Uterus (tissue), 3 donors: ENCODE measurements at regions not wholly inside any gene's neighbourhood (a gene's known extent, or its start where the extent isn't known, plus 50 kb on each side); places are given as distances from the start of the nearest gene placed in this dataset.

Source experiments
- DNase-seq, 2 donors: peaks; one replicate each; pipeline ENCODE4 v3.0.0-alpha.2; 2019 to 2020
- H3K27ac ChIP-seq, 2 donors: fragments of 200-600 bp; sonication (generic); 1 replicate in 1 of 2; 2 replicates in 1 of 2; pipeline ENCODE4 v1.5.1; 2016 to 2018
- H3K27me3 ChIP-seq, 2 donors: fragments of 200-600 bp; sonication (generic); one replicate each; pipeline ENCODE4 v1.5.1; 2018 to 2019; ENCODE audit warnings: control low read depth in 1 of 2
- H3K36me3 ChIP-seq, 2 donors: fragments of 200-600 bp; sonication (generic); one replicate each; pipeline ENCODE4 v1.5.1; 2019; ENCODE audit warnings: control low read depth in 1 of 2
- H3K4me1 ChIP-seq, 2 donors: fragments of 200-600 bp; sonication (generic); one replicate each; pipeline ENCODE4 v1.5.1; 2018 to 2019; ENCODE audit warnings: control low read depth in 1 of 2
- H3K4me3 ChIP-seq, 2 donors: fragments of 200-600 bp; sonication (generic); 1 replicate in 1 of 2; 2 replicates in 1 of 2; pipeline ENCODE4 v1.5.1; 2018 to 2019; ENCODE audit warnings: mild to moderate bottlenecking in 1 of 2
- H3K9me3 ChIP-seq, 2 donors: fragments of 200-600 bp; sonication (generic); one replicate each; pipeline ENCODE4 v1.5.1; 2019; ENCODE audit warnings: control low read depth in 1 of 2
- CTCF ChIP-seq, 4 experiments: fragments of 200-600 bp in 2 of 4; fragments of 450-650 bp in 2 of 4; sonication (generic) in 2 of 4; IDR thresholded peaks; one replicate each; pipeline ENCODE4 v1.5.1; 2016 to 2019; ENCODE audit warnings: antibody characterized with exemption in 4 of 4, mild to moderate bottlenecking in 2 of 4, moderate library complexity in 1 of 4
- POLR2A ChIP-seq, 2 donors: fragments of 450-650 bp; IDR thresholded peaks; one replicate each; pipeline ENCODE4 v1.6.1; 2016; ENCODE audit warnings: antibody characterized with exemption in 2 of 2, mild to moderate bottlenecking in 1 of 2, moderate library complexity in 1 of 2
- intact Hi-C: fragments of 100-400 bp; cut with DNase I; formaldehyde crosslinking; loops from one replicate; pipeline ENCODE4 v1.15.1; 2023; ENCODE audit warnings: low total_unique reads
- donor health status: DM: yes; HTN: yes; CAD: no.

GRCh38 chr12:70120970-70121369 is 122.3 kb upstream of the CNOT2 start:
- no peaks in the 10 kb centered on the region for H3K36me3 ChIP-seq
- H3K4me3 ChIP-seq, result no peak overlapping the region
- TF ChIP-seq CTCF (IDR thresholded peaks at IDR 0.05), result no peak
- H3K9me3 ChIP-seq, result no peaks in the 10 kb centered on the region
- DNase-seq, result no peak
- no peaks in the 10 kb centered on the region for H3K4me1 ChIP-seq
- intact Hi-C loops, result no loop called here
- H3K27me3 ChIP-seq, result no peaks in the 10 kb centered on the region
- no peak overlapping the region for H3K27ac ChIP-seq

DNA sequence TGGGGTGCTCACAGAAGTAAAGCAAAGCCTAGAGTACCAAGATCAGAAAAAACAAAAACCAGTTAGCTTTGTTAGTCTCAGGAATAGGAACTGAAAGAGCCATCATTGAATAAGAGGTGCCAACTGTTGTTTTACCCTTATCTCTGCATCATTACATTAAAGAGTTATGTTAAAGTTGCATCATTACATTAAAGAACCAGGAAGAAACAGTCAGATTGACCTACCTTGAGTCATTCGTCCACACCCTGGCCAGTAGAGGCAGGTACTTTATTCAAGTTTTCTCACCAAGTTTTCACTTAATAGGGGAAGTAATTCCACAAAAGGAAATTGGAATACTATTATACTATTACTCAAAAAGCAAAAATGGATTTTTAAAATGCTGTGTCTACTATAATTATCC is 121.7 kb upstream of the CNOT2 start:
- Histone ChIP-seq H3K27me3 (no peaks in the 10 kb centered on the region), H3K27ac (no peak overlapping the region), H3K4me1 (no peaks in the 10 kb centered on the region), H3K36me3 (no peaks in the 10 kb centered on the region), H3K4me3 (no peak overlapping the region), H3K9me3 (no peaks in the 10 kb centered on the region)
- no peak for DNase-seq
- no peak for TF ChIP-seq CTCF (IDR thresholded peaks at IDR 0.05)
- TF ChIP-seq POLR2A (IDR thresholded peaks at IDR 0.05), result no peak
- intact Hi-C loops, result no loop called here

GRCh38 chr12:70122804-70123203 is 120.4 kb upstream of the CNOT2 start:
- intact Hi-C loops, result no loop called here
- no peaks in the 10 kb centered on the region for H3K4me1 ChIP-seq
- H3K27ac ChIP-seq, result no peak overlapping the region
- TF ChIP-seq CTCF (IDR thresholded peaks at IDR 0.05), result no peak
- no peak for TF ChIP-seq POLR2A (IDR thresholded peaks at IDR 0.05)
- no peaks in the 10 kb centered on the region for H3K36me3 ChIP-seq
- no peaks in the 10 kb centered on the region for H3K9me3 ChIP-seq
- H3K27me3 ChIP-seq, result no peaks in the 10 kb centered on the region
- DNase-seq, result no peak
- no peak overlapping the region for H3K4me3 ChIP-seq

- intact Hi-C loops, result no loop called here
Measured at GRCh38 chr12:70149013-70149412, 94.2 kb upstream of the CNOT2 start.

DNA sequence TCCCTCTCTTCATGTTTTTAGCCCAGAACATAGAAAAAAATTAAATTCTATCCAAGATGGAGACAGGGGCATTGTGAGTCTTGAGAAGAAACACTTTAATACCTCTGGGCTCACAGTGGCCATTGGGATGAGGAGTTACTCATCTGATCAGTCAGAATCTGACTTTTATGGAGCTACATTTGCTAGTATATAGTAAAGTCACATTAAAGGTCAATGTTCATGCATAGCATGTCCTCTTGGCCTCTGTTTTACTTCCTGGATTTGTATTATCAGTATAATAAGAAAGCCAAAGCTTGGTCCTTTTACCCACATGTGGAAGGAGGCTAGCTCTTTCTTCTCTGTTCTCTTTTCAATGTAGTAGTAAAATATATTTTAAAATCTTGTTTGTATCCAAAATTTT is 93.6 kb upstream of the CNOT2 start:
- no peaks in the 10 kb centered on the region for H3K36me3 ChIP-seq
- no peaks in the 10 kb centered on the region for H3K4me1 ChIP-seq
- TF ChIP-seq POLR2A (IDR thresholded peaks at IDR 0.05) (no peak), CTCF (IDR thresholded peaks at IDR 0.05) (no peak)
- no peaks in the 10 kb centered on the region for H3K27me3 ChIP-seq
- H3K4me3 ChIP-seq, result no peak overlapping the region
- H3K27ac ChIP-seq, result no peak overlapping the region
- no peak for DNase-seq
- no peaks in the 10 kb centered on the region for H3K9me3 ChIP-seq
- intact Hi-C loops, result no loop called here

More at GRCh38 chr12:70149013-70149412, 94.2 kb upstream of the CNOT2 start:
- H3K27me3 ChIP-seq, result no peaks in the 10 kb centered on the region
- no peaks in the 10 kb centered on the region for H3K36me3 ChIP-seq
- no peaks in the 10 kb centered on the region for H3K4me1 ChIP-seq
- H3K4me3 ChIP-seq, result no peak overlapping the region
- no peak overlapping the region for H3K27ac ChIP-seq
- H3K9me3 ChIP-seq, result no peaks in the 10 kb centered on the region
- no peak for TF ChIP-seq CTCF (IDR thresholded peaks at IDR 0.05)
- no peak for TF ChIP-seq POLR2A (IDR thresholded peaks at IDR 0.05)
- no peak for DNase-seq
